ENCODE measurements at regions not wholly inside any gene's neighbourhood (a gene's known extent, or its start where the extent isn't known, plus 50 kb on each side); places are given as distances from the start of the nearest gene placed in this dataset.

DNA sequence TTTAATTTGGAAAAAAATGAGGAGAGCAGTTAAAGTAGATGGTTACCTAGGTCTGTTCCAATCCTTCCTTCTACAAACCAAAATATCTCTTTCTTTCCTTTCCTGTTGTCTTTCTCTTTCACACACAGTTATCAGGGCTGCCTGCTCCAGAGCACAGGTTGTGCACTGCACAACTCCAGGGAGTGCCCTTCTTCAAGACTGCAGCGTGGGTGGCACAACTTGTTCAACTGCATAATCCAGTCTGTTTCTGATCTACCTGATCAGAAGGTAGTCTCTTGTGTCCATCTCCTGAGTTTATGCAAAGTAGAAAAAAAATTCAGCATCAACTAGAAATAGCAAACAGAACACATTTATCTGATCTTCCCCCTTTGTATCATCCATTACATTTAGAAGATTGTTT is 78.1 kb upstream of the COL13A1 start:
- FAIRE-seq = no peak
- no peak overlapping the region for H3K9ac ChIP-seq (ENCODE audit: insufficient read depth, low read depth, low read length)

DNA sequence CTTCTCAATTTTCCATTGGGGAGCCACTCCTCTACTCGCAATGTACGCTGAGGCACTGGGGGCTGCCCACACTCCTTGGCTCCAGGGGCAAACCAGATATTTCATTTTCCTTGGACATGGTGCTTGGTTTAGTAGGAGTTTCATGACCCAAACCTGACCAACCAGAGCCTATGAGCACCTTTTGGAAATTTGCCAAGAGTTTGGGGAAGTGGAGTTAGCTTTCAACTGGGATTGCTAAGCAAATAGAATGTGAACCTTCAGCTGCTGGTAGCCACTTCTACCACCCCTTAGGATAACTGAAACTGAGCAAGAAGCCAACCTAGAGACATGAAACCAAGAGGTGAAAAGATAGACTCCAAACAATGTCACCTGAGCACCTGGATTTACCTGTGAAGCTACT is 74.9 kb upstream of the COL13A1 start:
- in situ Hi-C loops (cut with HindIII; ENCODE audit: extremely low pct_ligation_motif_present, low pct_unique_long_range_greater_than_20kb) (no loop called here), intact Hi-C loops (cut with micrococcal nuclease; ENCODE audit: unreplicated experiment) (no loop called here)
- H3K79me2 ChIP-seq (ENCODE audit: insufficient read depth, low read length) = no peaks in the 10 kb centered on the region
- H3K27me3 ChIP-seq (ENCODE audit: control insufficient read depth in 1 of 2, insufficient read depth in 2 of 2, low read length in 2 of 2) = peaks cover 0 to 7% of the 10 kb centered on the region in 2 experiments; a peak in 2 of 5 replicates
- no peak for ATAC-seq
- TF ChIP-seq, protein P1, sequence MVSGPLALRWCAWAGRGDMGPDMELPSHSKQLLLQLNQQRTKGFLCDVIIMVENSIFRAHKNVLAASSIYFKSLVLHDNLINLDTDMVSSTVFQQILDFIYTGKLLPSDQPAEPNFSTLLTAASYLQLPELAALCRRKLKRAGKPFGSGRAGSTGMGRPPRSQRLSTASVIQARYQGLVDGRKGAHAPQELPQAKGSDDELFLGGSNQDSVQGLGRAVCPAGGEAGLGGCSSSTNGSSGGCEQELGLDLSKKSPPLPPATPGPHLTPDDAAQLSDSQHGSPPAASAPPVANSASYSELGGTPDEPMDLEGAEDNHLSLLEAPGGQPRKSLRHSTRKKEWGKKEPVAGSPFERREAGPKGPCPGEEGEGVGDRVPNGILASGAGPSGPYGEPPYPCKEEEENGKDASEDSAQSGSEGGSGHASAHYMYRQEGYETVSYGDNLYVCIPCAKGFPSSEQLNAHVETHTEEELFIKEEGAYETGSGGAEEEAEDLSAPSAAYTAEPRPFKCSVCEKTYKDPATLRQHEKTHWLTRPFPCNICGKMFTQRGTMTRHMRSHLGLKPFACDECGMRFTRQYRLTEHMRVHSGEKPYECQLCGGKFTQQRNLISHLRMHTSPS (CRISPR knock-in tag; IDR thresholded peaks at IDR 0.05; ENCODE audit: low read depth) = no peak
- TF ChIP-seq TAF1 (CRISPR knock-in tag; IDR thresholded peaks at IDR 0.05) = no peak
- FAIRE-seq = no peak
- ChIA-PET POLR2A (no interaction called here), CTCF (ENCODE audit: low intra/inter-chr PET ratio, low total read pairs) (no interaction called here)
- H3K4me3 ChIP-seq (replicated peaks in 1 of 3; ENCODE audit: insufficient read depth in 1 of 3, low read depth in 2 of 3, low read length in 3 of 3) = no peak overlapping the region
- no peak overlapping the region for H2AFZ ChIP-seq (ENCODE audit: low read length)
- H3K36me3 ChIP-seq (replicated peaks in 1 of 2; ENCODE audit: control insufficient read depth in 1 of 2, insufficient read depth in 2 of 2, low read length in 2 of 2) = no peaks in the 10 kb centered on the region
- BruUV-seq (replicated peaks) = no TSS peak
- DNase-seq (ENCODE audit: low spot score) = no peak
- no peaks in the 10 kb centered on the region for H4K20me1 ChIP-seq (ENCODE audit: insufficient read depth, low read length)
- no peak overlapping the region for H3K9ac ChIP-seq (ENCODE audit: insufficient read depth, low read depth, low read length)
- no peak overlapping the region for H3K27ac ChIP-seq (ENCODE audit: extremely low read length, insufficient read depth, low read length)
- 94% methylated on average over 2 of the region's 2 CpGs for WGBS (ENCODE audit: low lambda C conversion rate)
- H3K9me3 ChIP-seq (ENCODE audit: low read length) = no peaks in the 10 kb centered on the region
- H3K4me2 ChIP-seq (ENCODE audit: low read depth, low read length) = no peak overlapping the region
- H3K4me1 ChIP-seq (ENCODE audit: insufficient read depth, low read length) = peaks cover 8% of the 10 kb centered on the region

More for the DNA sequence above, 78.1 kb upstream of the COL13A1 start:
- intact Hi-C loops (cut with micrococcal nuclease; ENCODE audit: unreplicated experiment) (no loop called here), in situ Hi-C loops (cut with HindIII; ENCODE audit: extremely low pct_ligation_motif_present, low pct_unique_long_range_greater_than_20kb) (no loop called here)
- peaks cover 6% of the 10 kb centered on the region; the same call in 1 of the 2 replicates for H3K9me3 ChIP-seq (ENCODE audit: low read length)
- H3K27me3 ChIP-seq (ENCODE audit: control insufficient read depth in 1 of 2, insufficient read depth in 2 of 2, low read length in 2 of 2) = peaks cover 0 to 10% of the 10 kb centered on the region in 2 experiments; a peak in 1 of 5 replicates
- BruUV-seq (replicated peaks) = no TSS peak
- ChIA-PET POLR2A (no interaction called here), CTCF (ENCODE audit: low intra/inter-chr PET ratio, low total read pairs) (no interaction called here)
- H3K27ac ChIP-seq (ENCODE audit: extremely low read length, insufficient read depth, low read length) = no peak overlapping the region
- H3K36me3 ChIP-seq (replicated peaks in 1 of 2; ENCODE audit: control insufficient read depth in 1 of 2, insufficient read depth in 2 of 2, low read length in 2 of 2) = no peaks in the 10 kb centered on the region
- no peaks in the 10 kb centered on the region for H4K20me1 ChIP-seq (ENCODE audit: insufficient read depth, low read length)
- peaks cover 6% of the 10 kb centered on the region for H3K4me1 ChIP-seq (ENCODE audit: insufficient read depth, low read length)
- WGBS (ENCODE audit: low lambda C conversion rate) = 0% methylated on average over 1 of the region's 1 CpG
- H3K4me3 ChIP-seq (replicated peaks in 1 of 3; ENCODE audit: insufficient read depth in 1 of 3, low read depth in 2 of 3, low read length in 3 of 3) = no peak overlapping the region
- H3K79me2 ChIP-seq (ENCODE audit: insufficient read depth, low read length) = no peaks in the 10 kb centered on the region
- ATAC-seq (no peak), DNase-seq (ENCODE audit: low spot score) (no peak)
- H3K4me2 ChIP-seq (ENCODE audit: low read depth, low read length) = no peak overlapping the region
- H2AFZ ChIP-seq (ENCODE audit: low read length) = no peak overlapping the region
- TF ChIP-seq ZNF768 (CRISPR knock-in tag; IDR thresholded peaks at IDR 0.05) (no peak), SRSF1 (optimal IDR thresholded peaks at IDR 0.05; ENCODE audit: low read depth, low read length) (no peak), EHMT2 (IDR thresholded peaks at IDR 0.05; ENCODE audit: borderline replicate concordance, low read depth, low read length) (no peak), ZNF605 (CRISPR knock-in tag; IDR thresholded peaks at IDR 0.05) (no peak)
- TF ChIP-seq, protein P2, sequence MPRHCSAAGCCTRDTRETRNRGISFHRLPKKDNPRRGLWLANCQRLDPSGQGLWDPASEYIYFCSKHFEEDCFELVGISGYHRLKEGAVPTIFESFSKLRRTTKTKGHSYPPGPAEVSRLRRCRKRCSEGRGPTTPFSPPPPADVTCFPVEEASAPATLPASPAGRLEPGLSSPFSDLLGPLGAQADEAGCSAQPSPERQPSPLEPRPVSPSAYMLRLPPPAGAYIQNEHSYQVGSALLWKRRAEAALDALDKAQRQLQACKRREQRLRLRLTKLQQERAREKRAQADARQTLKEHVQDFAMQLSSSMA (CRISPR knock-in tag; IDR thresholded peaks at IDR 0.05) = no peak
